Endothelial cell of umbilical vein (primary cell): ENCODE measurements at regions not wholly inside any gene's neighbourhood (a gene's known extent, or its start where the extent isn't known, plus 50 kb on each side); places are given as distances from the start of the nearest gene placed in this dataset.

Source experiments
- EZH2 ChIP-seq: IDR thresholded peaks from 2 replicates; pipeline ENCODE4 v1.6.1; 2012; ENCODE audit warnings: borderline replicate concordance, low read depth, mild to moderate bottlenecking, moderate library complexity, low read length, inconsistent platforms; ENCODE audit not compliant: severe bottlenecking
- FOS ChIP-seq: IDR thresholded peaks from 2 replicates; pipeline ENCODE4 v1.6.1; 2011; ENCODE audit warnings: mild to moderate bottlenecking, low read length, moderate library complexity, borderline replicate concordance; ENCODE audit not compliant: insufficient read depth
- GATA2 ChIP-seq: IDR thresholded peaks from 2 replicates; pipeline ENCODE4 v1.7.0; 2011; ENCODE audit warnings: low read depth, mild to moderate bottlenecking, moderate library complexity, mixed read lengths, low read length; ENCODE audit not compliant: insufficient read length, insufficient read depth
- JUN ChIP-seq: IDR thresholded peaks from 2 replicates; pipeline ENCODE4 v1.6.1; 2011; ENCODE audit warnings: borderline replicate concordance, low read depth; ENCODE audit not compliant: insufficient read length, insufficient read depth
- MYC ChIP-seq: IDR thresholded peaks from one replicate; pipeline ENCODE4 v1.6.1; 2011; ENCODE audit warnings: mild to moderate bottlenecking, low read depth, low read length
- POLR2A ChIP-seq: IDR thresholded peaks from 2 replicates; pipeline ENCODE4 v1.6.1; 2012; ENCODE audit warnings: low read depth, mild to moderate bottlenecking, control low read depth, low read length
- POLR2AphosphoS5 ChIP-seq: IDR thresholded peaks from 2 replicates; pipeline ENCODE4 v1.6.1; 2012; ENCODE audit warnings: low read depth, mild to moderate bottlenecking, control low read depth, low read length, moderate library complexity; ENCODE audit not compliant: insufficient read depth
- TF ChIP-seq, protein P1 (sequence below), 2 donors: IDR thresholded peaks; 1 replicate in 1 of 2; 2 replicates in 1 of 2; pipeline ENCODE4 v1.5.1; 2011; ENCODE audit warnings: low read length in 2 of 2, mild to moderate bottlenecking in 2 of 2, moderate library complexity in 2 of 2, control low read depth in 1 of 2, inconsistent platforms in 1 of 2, low read depth in 1 of 2; ENCODE audit not compliant: insufficient read depth in 1 of 2; ENCODE audit errors: extremely low read depth in 1 of 2
- TF ChIP-seq, protein P2 (sequence below): IDR thresholded peaks from 2 replicates; pipeline ENCODE4 v1.6.1; 2011; ENCODE audit not compliant: insufficient read depth, insufficient read length

DNA sequence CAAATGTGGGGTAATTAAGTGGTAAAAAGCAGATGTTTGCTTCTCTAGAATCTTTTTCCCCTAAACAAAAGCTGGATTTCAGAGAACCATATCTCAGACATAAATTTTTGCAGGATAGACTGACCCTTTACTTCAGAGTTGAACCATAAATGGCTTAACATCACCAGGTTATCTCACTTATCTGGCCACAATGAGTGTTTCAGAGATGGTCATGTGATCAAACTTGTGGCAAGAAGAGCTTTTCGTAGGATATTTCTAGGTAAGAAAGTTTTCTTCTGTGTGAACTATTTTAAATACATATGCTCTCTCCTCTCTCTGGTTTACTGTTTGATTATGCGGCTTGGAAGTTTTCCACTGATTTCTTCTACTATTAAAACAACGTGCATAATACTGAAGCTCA lies 270.2 kb upstream of the TFAP2D start:
- TF ChIP-seq, protein P1, sequence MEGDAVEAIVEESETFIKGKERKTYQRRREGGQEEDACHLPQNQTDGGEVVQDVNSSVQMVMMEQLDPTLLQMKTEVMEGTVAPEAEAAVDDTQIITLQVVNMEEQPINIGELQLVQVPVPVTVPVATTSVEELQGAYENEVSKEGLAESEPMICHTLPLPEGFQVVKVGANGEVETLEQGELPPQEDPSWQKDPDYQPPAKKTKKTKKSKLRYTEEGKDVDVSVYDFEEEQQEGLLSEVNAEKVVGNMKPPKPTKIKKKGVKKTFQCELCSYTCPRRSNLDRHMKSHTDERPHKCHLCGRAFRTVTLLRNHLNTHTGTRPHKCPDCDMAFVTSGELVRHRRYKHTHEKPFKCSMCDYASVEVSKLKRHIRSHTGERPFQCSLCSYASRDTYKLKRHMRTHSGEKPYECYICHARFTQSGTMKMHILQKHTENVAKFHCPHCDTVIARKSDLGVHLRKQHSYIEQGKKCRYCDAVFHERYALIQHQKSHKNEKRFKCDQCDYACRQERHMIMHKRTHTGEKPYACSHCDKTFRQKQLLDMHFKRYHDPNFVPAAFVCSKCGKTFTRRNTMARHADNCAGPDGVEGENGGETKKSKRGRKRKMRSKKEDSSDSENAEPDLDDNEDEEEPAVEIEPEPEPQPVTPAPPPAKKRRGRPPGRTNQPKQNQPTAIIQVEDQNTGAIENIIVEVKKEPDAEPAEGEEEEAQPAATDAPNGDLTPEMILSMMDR (IDR thresholded peaks at IDR 0.05; ENCODE audit: extremely low read depth in 1 of 2, insufficient read depth in 1 of 2, low read depth in 1 of 2, low read length in 2 of 2) = no peak
- TF ChIP-seq POLR2AphosphoS5 = no peak
- TF ChIP-seq, protein P2, sequence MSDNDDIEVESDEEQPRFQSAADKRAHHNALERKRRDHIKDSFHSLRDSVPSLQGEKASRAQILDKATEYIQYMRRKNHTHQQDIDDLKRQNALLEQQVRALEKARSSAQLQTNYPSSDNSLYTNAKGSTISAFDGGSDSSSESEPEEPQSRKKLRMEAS = no peak
- TF ChIP-seq POLR2A = no peak
- TF ChIP-seq FOS = no peak
- TF ChIP-seq EZH2 = no peak
- TF ChIP-seq JUN = no peak
- TF ChIP-seq MYC = no peak
- TF ChIP-seq GATA2 = no peak
